ENCODE measurements at regions not wholly inside any gene's neighbourhood (a gene's known extent, or its start where the extent isn't known, plus 50 kb on each side); places are given as distances from the start of the nearest gene placed in this dataset.
"Not testable (repeated sequence)": the region's sequence is repeated elsewhere in the genome, so short reads cannot be mapped to it uniquely, and the experiment has no call there.

DNA sequence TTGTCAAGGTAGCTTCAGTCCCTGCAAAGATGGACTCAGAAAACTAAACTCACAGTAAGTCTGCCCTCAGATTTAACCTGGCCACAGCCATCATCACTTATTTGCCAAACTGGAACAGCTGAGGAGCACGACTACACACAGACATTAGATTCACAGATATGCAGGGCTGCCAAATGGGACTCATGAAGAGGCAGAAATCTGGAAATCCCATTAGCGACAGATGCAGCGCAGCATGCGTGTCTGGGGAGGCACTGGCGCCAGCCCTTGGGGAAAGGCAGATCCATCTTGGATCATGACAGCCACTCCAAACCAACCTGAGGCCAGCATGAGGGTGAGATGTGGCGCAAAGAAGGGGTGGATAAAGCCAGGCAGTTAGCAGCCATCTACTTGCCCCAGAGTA is 160.7 kb upstream of the TSC22D2 start:
- no peak overlapping the region for H3K4me3 Mint-ChIP-seq

DNA sequence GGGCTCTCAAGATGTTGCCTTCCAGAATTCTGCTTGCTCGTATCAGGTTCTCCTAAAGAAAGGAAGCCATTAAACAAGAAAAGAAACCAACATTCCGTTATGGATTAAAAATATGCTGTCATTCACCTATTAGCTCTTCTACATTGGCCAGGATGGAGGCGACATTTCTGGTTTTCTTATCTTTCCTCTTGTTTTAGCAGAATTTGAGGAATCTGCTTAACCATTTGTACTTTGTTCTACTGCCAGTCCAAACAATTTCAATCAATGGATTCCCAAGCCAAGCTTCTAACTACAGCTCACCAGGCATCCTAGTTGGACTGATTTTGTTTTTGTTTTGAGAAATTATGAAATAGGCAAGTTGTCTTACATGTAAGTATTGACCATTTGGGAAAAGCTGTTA is 164.6 kb upstream of the TSC22D2 start:
- Mint-ChIP-seq H3K4me1 (peaks cover 0 to 4% of the 10 kb centered on the region in 2 donors), H3K9me3 (no peaks in the 10 kb centered on the region), H3K27ac (no peak overlapping the region), H3K27me3 (peaks cover 18 to 23% of the 10 kb centered on the region in 2 donors), H3K36me3 (no peaks in the 10 kb centered on the region), H3K4me3 (no peak overlapping the region)
- ATAC-seq (replicated peaks) (no peak), DNase-seq (no peak)

More for the DNA sequence above, 160.7 kb upstream of the TSC22D2 start:
- Mint-ChIP-seq H3K4me1 (no peaks in the 10 kb centered on the region), H3K27me3 (peaks cover 30 to 33% of the 10 kb centered on the region in 2 donors), H3K36me3 (no peaks in the 10 kb centered on the region), H3K27ac (no peak overlapping the region), H3K9me3 (no peaks in the 10 kb centered on the region)
- DNase-seq (no peak), ATAC-seq (replicated peaks) (no peak)

DNA sequence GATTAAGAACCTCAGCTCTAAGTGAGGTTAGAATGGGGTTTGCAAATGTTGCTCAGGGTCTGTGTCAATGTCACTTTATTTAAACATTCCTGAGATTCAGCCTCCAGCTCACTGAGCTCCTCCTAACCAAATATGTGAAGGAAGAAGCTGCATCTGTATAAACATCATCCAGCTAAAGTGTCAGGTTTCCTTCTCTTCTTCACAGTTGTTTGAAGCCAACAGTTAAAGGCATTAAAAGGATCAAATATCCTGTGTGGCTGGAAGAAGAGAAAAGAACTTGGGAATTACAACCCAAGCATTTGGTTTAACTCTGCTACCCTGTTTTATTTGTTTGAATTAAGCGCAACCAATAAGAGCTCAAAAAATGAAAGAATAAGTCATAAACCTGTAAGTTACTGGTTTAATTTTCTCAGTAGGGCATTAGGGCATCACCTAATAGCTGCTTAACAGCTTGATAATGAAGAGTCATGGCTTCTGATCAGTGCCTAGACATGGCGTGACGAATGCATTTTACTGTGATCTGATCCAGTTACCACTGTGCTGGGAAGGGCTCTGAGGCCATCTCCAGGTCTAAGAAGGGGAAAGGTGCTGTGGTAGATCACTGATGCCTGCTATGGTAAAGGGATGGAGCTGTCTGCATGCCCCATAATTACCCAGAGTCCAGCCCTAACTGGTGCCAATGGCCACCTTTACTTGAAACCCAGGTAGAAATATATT is 165.7 kb upstream of the TSC22D2 start:
- Mint-ChIP-seq H3K9me3 (no peaks in the 10 kb centered on the region), H3K27me3 (peaks cover 18% of the 10 kb centered on the region in 2 donors), H3K36me3 (no peaks in the 10 kb centered on the region), H3K27ac (no peak overlapping the region), H3K4me3 (no peak overlapping the region), H3K4me1 (peaks cover 0 to 4% of the 10 kb centered on the region in 2 donors)
- no peak for DNase-seq
- ATAC-seq (replicated peaks) = no peak

DNA sequence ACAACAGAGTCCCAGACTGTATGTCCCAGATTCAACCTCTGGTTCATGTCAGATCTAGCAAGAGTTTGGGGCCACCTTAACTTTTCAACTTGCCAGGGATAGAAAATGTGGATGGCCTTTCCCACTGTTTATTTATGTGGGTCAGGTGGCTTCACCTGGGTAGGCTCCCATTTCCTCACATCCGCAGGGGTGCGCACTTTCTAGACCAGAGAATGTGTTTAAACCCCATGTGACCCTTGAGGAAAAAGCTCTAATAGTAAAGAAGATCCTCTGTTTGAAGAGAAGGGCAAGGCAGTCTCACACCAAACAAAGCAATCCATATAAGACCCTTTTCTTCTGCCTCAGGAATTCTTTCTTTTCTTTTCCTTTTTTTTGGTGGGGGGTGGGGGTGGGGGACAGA is 167.2 kb upstream of the TSC22D2 start:
- ATAC-seq (replicated peaks) (no peak), DNase-seq (no peak)
- Mint-ChIP-seq H3K27ac (no peak overlapping the region), H3K36me3 (no peaks in the 10 kb centered on the region), H3K27me3 (peaks cover 15 to 18% of the 10 kb centered on the region in 2 donors), H3K9me3 (no peaks in the 10 kb centered on the region), H3K4me1 (peaks cover 0 to 4% of the 10 kb centered on the region in 2 donors), H3K4me3 (no peak overlapping the region)

DNA sequence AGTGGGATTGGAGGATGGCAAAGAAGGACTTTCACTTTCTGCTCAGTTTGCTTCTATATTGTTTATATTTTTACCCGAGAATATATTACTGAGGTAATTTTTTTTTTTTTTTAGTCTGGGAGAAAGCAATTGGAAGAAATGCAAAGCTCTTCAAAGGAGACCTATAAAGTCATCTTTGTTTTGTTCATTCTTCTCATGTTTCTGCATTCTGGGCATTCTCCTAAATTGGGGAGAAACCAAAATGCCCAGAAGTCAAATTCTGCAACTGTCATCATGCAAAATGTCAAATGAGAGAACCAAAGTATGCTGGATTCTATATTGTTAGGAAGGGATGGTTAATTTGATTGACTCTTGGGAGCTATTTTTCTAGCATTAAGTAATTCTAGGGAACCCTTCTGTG is 168.3 kb upstream of the TSC22D2 start:
- peaks cover 11 to 13% of the 10 kb centered on the region in 2 donors for H3K27me3 Mint-ChIP-seq
- ATAC-seq (replicated peaks) = no peak
- H3K9me3 Mint-ChIP-seq = no peaks in the 10 kb centered on the region
- H3K27ac Mint-ChIP-seq = no peak overlapping the region
- H3K36me3 Mint-ChIP-seq = no peaks in the 10 kb centered on the region
- peaks cover 0 to 4% of the 10 kb centered on the region in 2 donors for H3K4me1 Mint-ChIP-seq
- H3K4me3 Mint-ChIP-seq = no peak overlapping the region
- no peak for DNase-seq

DNA sequence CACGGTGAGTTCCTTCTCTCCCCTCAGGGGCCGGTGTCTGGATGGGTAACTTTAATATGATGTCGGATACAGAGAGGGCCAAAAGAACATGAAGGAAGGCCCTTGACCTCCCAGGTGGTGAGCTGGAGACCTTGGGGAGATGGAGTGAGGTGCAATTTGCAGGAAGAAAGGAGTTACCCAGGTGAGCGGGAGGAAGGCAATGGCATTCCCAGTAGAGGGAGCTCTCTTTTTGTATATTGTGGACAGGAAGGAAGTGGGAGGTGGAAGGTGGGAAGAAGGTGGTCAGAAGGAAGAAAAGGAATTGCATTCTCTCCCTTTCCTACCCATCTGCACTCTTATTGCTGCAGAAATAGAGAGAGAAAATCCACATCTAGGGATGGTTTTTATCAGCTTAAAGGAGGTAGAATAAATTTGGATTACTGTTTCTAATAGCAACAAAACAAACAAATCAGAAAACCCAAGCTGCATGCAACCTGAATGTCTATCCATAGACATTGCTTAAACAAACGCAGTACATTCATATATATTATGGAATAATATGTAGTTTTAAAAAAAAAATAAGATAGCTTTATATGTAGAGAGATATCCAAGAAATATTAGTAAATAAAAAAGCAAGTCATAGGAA is 169.0 kb upstream of the TSC22D2 start:
- Mint-ChIP-seq H3K36me3 (no peaks in the 10 kb centered on the region), H3K4me3 (no peak overlapping the region), H3K4me1 (peaks cover 0 to 4% of the 10 kb centered on the region in 2 donors), H3K27ac (no peak overlapping the region), H3K27me3 (peaks cover 11 to 13% of the 10 kb centered on the region in 2 donors), H3K9me3 (no peaks in the 10 kb centered on the region)
- DNase-seq (no peak), ATAC-seq (replicated peaks) (no peak)

DNA sequence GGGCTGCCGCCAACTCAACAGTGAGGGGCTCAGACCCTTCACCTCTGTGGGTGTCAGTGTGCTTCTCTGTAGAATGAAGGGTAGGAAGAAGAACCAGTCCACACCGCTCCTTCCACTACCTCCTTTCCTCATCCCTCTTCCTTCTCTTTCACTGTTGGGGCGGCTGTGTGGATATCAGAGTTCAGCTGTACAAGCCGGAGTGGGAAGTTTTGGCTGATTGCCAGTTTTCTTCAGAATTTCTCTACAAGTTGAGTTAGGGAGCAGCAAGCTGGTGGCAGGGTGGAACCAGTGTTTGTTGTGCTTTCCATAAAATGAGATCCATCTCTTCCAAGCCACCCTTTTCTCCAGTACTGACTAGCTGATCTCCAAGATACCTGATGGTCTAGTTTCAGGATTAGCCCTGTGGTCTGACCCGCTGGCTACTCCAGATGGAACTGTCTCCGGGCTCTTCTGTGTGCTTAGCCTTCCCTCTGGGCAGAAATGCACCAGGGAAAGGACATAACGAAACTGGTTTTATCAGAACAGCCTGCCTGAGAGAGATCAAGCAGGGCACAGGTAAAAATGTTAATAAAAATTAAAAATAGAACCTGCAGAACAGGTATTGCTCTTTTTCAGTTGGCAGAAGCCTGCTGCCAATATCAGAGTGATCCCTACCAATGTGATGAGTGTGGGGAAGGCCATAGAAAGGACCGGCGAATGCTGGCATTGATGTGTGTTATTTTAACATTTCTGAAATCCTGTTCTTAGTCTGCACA is 169.9 kb upstream of the TSC22D2 start:
- ATAC-seq (replicated peaks) (no peak), DNase-seq (no peak)
- Mint-ChIP-seq H3K4me3 (no peak overlapping the region), H3K27ac (no peak overlapping the region), H3K27me3 (peaks cover 7 to 8% of the 10 kb centered on the region in 2 donors), H3K9me3 (no peaks in the 10 kb centered on the region), H3K36me3 (no peaks in the 10 kb centered on the region), H3K4me1 (peaks cover 0 to 4% of the 10 kb centered on the region in 2 donors)

DNA sequence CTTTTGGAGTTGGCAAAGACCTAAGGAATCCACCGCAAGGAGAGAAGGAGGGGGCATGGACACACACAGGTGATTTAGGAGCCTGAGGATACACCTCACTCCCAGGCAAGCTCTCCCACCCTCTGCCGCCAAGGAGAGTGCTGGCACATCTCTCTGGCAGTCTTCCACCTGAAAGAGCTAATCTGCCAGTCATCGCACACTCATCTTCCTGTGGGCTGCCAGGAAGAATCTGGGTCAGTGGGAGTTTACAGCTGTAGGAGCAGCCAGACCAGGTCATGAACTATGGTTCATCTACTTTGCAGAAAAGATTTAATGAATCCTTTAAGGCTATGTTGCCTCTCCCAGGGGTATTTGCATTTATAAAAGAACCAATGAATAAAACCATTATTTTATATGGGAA is 170.6 kb upstream of the TSC22D2 start:
- H3K27ac Mint-ChIP-seq = no peak overlapping the region
- DNase-seq (no peak), ATAC-seq (replicated peaks) (no peak)
- no peak overlapping the region for H3K4me3 Mint-ChIP-seq
- H3K4me1 Mint-ChIP-seq = peaks cover 0 to 4% of the 10 kb centered on the region in 2 donors
- H3K27me3 Mint-ChIP-seq = peaks cover 0 to 5% of the 10 kb centered on the region in 2 donors
- H3K36me3 Mint-ChIP-seq = no peaks in the 10 kb centered on the region
- no peaks in the 10 kb centered on the region for H3K9me3 Mint-ChIP-seq

DNA sequence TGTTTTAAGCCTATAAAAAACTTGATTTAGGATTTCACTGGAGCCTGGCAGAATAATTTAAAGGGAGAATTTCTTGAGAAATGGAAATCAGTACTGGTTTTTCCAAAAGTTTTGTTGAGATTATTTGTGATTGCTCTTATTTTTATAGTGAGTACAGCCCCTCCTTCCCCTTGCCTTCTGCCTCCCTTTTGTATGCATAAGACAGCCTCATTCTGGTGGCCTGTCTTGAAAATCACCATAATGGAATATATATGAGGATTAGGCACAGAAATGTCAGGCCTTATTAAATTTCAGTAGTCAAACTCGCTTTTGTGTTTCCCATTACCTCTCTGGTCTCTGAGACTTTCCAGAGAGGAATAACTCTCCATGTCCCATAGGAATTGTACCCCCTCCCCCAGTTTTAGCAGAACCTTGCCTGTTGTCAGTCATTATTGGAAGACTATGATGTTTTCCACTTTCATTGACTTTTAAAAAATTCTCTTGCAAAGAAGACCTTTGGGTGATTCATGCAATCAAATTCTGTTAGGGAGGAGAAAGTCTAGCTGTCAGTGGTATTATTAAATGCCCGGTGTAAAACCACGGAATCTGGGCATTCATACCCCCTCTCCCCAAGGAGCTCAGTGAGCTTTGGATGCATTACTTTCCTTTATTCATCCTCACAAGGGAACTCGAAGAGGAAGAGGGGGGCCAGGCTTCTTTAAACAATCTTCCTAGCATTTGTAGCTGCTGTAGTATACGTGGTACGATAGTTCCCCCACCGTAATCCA is 171.6 kb upstream of the TSC22D2 start:
- Mint-ChIP-seq H3K4me1 (peaks cover 0 to 4% of the 10 kb centered on the region in 2 donors), H3K4me3 (no peak overlapping the region), H3K36me3 (no peaks in the 10 kb centered on the region), H3K9me3 (no peaks in the 10 kb centered on the region), H3K27ac (no peak overlapping the region), H3K27me3 (peaks cover 0 to 5% of the 10 kb centered on the region in 2 donors)
- no peak for DNase-seq
- ATAC-seq (replicated peaks) = no peak

DNA sequence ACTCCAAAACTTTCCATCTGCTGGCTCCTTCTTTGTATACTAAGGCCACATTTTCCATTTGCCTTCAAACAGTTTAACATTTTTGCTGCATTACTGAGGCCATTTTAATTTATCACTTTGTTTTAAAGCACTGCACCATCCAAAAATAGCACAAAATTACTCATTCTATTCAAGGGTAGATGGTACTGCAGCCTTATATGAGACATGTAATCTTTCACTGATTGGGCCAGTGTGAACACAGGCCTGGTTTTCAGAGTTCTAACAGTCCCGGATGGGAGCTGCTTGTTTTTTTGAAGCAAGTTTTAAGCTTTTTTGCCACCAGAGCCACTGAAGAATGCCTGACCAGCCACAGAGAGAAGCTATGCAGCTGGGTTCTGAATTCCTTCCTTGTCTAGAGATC is 172.3 kb upstream of the TSC22D2 start:
- peaks cover 0 to 4% of the 10 kb centered on the region in 2 donors for H3K4me1 Mint-ChIP-seq
- no peak overlapping the region for H3K4me3 Mint-ChIP-seq
- no peak overlapping the region for H3K27ac Mint-ChIP-seq
- H3K9me3 Mint-ChIP-seq = no peaks in the 10 kb centered on the region
- ATAC-seq (replicated peaks) (no peak), DNase-seq (no peak)
- peaks cover 0 to 5% of the 10 kb centered on the region in 2 donors for H3K27me3 Mint-ChIP-seq
- no peaks in the 10 kb centered on the region for H3K36me3 Mint-ChIP-seq

DNA sequence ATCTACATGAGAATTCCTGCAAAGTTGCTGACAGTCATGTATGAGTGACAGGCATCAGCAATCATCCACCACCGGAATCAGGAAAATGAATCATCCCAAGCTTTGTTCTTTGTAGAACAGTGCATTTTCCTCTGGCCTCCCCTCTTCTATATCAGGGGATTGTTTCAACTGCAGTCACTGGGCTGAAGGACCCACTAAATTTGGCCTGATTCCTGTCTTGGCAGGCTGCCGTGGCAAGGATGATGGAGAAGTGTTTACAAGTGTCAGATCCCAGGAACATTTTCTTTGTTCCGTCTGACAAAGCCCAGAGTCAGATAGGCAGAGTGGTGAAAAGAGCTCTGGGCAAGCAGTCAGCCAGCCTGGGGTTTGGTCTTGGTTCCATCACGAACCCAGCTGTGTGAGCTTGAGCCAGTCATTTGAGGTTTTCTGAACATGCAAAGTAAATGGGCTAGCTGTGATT is 175.1 kb upstream of the TSC22D2 start:
- H3K9me3 Mint-ChIP-seq = no peaks in the 10 kb centered on the region
- H3K36me3 Mint-ChIP-seq = no peaks in the 10 kb centered on the region
- H3K4me1 Mint-ChIP-seq = no peaks in the 10 kb centered on the region
- no peaks in the 10 kb centered on the region for H3K27me3 Mint-ChIP-seq
- DNase-seq = no peak
- H3K4me3 Mint-ChIP-seq = no peak overlapping the region
- H3K27ac Mint-ChIP-seq = no peak overlapping the region
- no peak for ATAC-seq (replicated peaks)

DNA sequence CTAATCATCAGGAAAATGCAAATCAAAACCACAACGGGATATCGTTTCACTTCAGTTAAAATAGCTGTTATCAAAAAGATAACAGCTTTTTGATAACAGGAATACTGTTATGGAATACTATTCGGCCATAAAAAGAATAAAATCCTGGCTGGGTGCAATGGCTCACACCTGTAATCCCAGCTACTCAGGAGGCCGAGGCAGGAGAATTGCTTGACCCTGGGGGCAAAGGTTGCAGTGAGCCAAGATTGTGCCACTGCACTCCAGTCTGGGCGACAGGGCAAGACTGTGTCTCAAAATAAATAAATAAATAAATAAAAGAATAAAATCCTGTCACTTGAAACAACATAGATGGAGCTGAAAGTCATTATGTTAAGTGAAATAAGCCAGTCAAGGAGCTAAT is 178.1 kb upstream of the TSC22D2 start:
- no peaks in the 10 kb centered on the region for H3K4me1 Mint-ChIP-seq
- no peak overlapping the region for H3K4me3 Mint-ChIP-seq
- H3K27ac Mint-ChIP-seq = no peak overlapping the region
- no peak for ATAC-seq (replicated peaks)
- DNase-seq = no peak
- H3K36me3 Mint-ChIP-seq = no peaks in the 10 kb centered on the region
- H3K27me3 Mint-ChIP-seq = peaks cover 12 to 23% of the 10 kb centered on the region in 2 donors
- no peaks in the 10 kb centered on the region for H3K9me3 Mint-ChIP-seq

DNA sequence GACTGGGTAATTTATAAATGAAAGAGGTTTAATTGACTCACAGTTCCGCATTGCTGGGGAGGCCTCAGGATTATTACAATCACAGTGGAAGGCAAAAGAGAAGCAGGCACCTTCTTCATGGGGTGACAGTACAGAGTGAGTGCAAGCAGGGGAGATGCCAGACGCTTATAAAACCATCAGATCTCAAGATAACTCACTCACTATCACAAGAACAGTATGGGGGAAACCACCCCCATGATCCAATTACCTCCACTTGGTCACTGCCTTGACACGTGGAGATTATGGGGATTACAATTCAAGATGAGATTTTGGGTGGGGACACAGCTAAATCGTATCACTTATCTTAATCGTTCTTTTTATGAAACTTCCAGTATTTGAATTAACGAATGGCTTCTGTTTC is 179.5 kb upstream of the TSC22D2 start:
- not testable (repeated sequence) for H3K27ac Mint-ChIP-seq; H3K4me3 Mint-ChIP-seq; H3K9me3 Mint-ChIP-seq; H3K36me3 Mint-ChIP-seq; ATAC-seq (replicated peaks); H3K4me1 Mint-ChIP-seq; DNase-seq
- H3K27me3 Mint-ChIP-seq = peaks cover 20 to 36% of the 10 kb centered on the region in 2 donors

DNA sequence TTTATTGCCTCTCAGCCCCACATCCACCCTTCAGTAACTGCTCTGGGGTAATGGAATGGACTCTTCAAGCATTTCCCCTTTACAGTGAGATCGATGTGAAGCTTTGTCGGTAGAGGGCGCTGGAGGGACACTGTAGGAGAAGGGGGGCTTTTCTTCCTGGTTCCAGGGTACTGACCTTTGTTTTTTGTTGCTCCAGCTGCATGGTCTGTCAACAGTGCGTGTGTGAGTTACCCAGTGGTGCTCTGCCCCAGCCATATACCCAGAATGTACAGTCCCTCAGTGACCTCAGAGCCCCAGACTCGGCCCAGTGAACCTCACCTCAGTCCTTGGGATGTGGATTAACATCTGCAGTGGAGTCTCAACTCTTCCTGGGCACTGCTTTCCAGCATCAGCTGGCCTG is 180.3 kb upstream of the TSC22D2 start:
- no peaks in the 10 kb centered on the region for H3K36me3 Mint-ChIP-seq
- H3K27ac Mint-ChIP-seq = no peak overlapping the region
- ATAC-seq (replicated peaks) (peak; percentile 75 to 77), DNase-seq (peak; percentile 14)
- no peaks in the 10 kb centered on the region for H3K9me3 Mint-ChIP-seq
- H3K4me1 Mint-ChIP-seq = no peaks in the 10 kb centered on the region
- H3K27me3 Mint-ChIP-seq = peaks cover 20 to 44% of the 10 kb centered on the region in 2 donors
- H3K4me3 Mint-ChIP-seq = no peak overlapping the region

All from stimulated activated naive B cell treated with anti-CD40 and anti-IgM and Interleukin-4, amounts not matched to agents 10 μg/mL and 1 μg/mL and 100 μg/mL, for 72 hours (primary cell).